Frontal cortex (tissue), 3 donors: ENCODE measurements at regions not wholly inside any gene's neighbourhood (a gene's known extent, or its start where the extent isn't known, plus 50 kb on each side); places are given as distances from the start of the nearest gene placed in this dataset.
"Not testable (repeated sequence)": the region's sequence is repeated elsewhere in the genome, so short reads cannot be mapped to it uniquely, and the experiment has no call there.

ENCODE experiments used
- DNase-seq, 2 donors: peaks; one replicate each; pipeline ENCODE4 v3.0.0; 2012; ENCODE audit warnings: low spot score in 2 of 2
- FAIRE-seq: peaks from 2 replicates; lab custom pipeline; 2012; peaks lifted over from hg19 to GRCh38; lab: Jason Lieb, UNC
- donor health status: control.
- donor health status: control.
- donor health status: control.

GRCh38 chr14:22149058-22149457, 440.0 kb downstream of the DAD1 start:
- no peak for FAIRE-seq
- DNase-seq = no peak

DNA sequence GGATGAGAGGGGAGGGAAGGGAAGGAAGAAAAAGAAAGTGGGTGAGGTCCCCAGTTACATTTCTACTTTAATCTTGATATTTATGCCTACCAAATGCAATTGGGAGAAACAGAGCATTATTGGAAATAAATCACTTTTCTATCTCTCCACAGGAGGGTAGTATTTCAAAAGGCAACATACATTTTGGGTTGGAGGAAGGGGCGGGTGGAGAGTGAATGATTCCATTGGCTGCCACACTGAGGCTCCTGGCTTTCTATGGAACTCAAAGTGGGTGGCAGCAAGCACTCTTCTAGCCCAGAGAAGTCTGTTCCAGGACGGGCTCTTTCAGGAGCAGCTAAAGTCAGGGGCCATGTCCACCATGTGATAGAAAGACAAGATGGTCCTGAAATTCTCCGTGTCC, 441.3 kb downstream of the DAD1 start:
- no peak for FAIRE-seq
- no peak for DNase-seq

DNA sequence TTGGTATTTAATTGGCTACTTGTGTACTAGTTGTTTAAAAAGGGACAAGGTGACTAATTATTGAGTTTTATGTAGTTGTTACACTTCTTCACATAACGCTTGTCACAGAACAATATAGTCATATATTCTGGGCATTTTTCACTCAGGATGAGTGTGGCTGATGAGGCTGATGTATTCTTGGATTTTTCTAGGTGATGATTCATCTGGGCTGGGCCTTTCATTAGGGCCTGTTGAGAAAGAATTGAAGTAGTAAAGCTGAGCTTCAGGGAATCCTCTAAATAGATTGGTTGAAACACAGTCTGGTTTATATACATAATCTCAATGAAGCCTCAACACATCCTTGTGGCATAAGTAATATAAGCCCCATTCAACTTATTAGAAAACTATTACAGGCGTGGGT, 445.7 kb downstream of the DAD1 start:
- FAIRE-seq (no peak), DNase-seq (no peak)

DNA sequence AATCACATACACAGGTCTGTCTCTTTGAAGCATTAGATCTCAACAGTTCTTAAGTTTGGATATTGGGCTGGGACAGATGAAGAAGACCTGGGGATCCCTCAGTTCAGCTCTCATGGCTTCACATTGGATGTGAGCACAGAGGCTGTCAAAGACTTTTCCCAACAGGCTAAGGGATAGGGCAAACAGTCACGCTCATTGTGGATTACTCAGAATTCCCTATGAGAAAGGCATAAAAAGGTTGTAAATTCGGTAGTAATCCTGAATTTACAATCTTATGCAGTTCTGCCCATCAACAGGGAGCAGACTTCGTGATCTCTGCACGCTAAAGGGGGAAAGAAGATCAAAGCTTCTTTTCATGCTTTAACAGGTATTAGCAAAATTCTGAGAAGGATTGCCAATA, 448.4 kb downstream of the DAD1 start:
- FAIRE-seq = no peak
- DNase-seq = no peak

GRCh38 chr14:22131749-22132476, 457.1 kb downstream of the DAD1 start:
- DNase-seq = no peak

GRCh38 chr14:22124073-22124613, 450.5 kb upstream of the OR4E1 start:
- no peak for DNase-seq
- FAIRE-seq = no peak

More at GRCh38 chr14:22131749-22132476, 457.1 kb downstream of the DAD1 start:
- no peak for FAIRE-seq

DNA sequence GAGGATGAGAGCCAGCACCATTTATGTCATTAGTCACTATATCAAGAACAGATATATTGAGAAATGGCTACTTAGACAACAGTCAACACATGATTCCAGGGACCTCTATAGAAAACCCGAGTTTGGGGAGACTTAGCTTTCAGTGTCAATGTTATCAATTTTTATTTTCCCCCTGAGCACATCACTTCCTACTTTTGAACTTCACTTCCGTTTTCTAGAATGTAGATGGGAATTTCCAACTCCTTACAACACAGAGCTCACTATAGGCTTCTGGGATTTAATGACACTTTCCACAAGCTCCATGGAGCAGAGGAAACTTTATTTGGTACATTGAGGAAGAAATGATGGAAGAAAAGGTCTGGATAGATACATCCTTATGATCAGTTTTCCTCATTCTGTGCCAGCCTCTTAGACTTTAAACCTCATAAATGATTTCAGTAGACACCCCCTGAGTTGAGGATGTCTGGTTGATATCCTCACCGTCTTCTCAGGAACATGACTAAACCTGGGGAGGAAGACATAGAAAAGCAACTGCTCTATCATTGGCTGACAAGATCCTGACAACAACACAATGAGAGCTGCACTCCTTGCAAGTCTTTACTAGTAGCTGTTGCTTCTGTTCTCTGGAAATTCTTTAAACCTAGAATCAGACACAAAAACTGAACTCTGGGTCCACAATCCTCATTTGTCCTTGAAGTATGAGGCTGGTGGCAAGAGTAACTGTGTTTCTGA, 449.4 kb upstream of the OR4E1 start:
- DNase-seq (no peak), FAIRE-seq (no peak)

DNA sequence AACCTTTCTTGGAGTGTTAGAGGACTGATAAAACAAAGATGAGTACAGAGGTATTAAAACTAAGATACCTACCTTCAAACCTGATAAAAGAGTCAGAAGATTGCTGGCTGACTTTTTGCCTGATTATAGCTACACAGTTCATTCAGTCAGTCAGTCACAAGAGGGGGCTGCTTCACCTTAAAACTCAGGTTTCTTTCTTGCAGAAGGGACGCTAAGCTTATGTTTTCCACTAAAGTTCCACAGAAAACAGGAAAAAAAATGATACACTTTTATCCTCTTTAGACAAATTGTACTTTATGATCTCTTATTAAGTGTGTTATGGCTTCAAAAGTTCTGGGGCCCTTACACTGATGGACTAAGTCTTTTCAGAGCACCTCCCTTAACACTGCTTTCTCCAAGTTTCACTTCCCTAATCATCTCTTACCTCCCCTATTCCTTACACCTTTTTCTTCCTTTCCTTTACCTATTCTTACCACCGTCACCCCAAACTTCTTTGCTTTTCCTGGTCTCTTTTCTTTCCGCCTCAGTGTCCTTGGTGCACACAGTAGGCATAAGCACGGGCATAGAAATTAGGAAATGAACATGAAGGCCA, 448.7 kb upstream of the OR4E1 start:
- no peak for DNase-seq
- no peak for FAIRE-seq

- FAIRE-seq = no peak
- no peak for DNase-seq
Measured at GRCh38 chr14:22118899-22119477, 445.4 kb upstream of the OR4E1 start.

DNA sequence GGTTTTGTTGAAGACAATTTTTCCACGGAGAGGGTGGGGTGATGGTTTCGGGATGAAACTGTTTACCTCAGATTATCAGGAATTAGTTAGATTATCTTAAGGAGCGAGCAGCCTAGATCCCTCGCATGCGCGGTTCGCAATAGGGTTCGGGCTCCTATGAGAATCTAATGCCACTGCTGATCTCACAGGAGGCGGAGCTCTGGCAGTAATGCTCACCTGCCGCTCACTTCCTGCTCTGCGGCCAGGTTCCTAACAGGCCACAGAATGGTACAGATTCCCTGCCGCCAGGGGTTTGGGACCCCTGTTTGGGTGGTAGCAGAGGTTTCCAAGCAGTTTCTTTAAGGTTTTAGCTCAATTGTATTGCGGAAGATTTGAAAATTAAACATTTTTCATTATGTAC, 439.8 kb upstream of the OR4E1 start:
- DNase-seq (no peak), FAIRE-seq (no peak)

- DNase-seq (no peak), FAIRE-seq (no peak)
Measured at GRCh38 chr14:22112004-22112403, 438.4 kb upstream of the OR4E1 start.

DNA sequence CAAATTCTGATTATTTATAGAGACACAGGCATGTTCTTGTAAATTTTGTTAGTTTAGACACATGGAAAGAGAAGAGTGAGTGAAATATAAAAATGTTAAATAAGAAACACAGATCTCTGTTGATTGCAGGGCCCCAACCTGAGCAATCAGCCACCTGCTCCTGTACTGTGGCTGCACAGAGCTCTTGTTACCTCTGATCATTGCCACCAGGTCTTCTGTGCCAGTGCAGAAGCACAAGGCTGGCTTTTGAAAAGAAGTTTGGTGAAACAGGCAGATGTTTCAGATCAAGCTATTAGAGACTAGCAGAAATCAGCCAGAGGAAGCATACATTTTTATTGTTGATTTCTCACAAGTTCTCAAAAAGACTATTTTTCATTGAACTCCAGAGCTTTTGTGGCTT, 434.1 kb upstream of the OR4E1 start:
- no peak for FAIRE-seq

GRCh38 chr14:22106700-22107697, 433.4 kb upstream of the OR4E1 start:
- FAIRE-seq (no peak), DNase-seq (no peak)

More for the DNA sequence above, 434.1 kb upstream of the OR4E1 start:
- DNase-seq = no peak

DNA sequence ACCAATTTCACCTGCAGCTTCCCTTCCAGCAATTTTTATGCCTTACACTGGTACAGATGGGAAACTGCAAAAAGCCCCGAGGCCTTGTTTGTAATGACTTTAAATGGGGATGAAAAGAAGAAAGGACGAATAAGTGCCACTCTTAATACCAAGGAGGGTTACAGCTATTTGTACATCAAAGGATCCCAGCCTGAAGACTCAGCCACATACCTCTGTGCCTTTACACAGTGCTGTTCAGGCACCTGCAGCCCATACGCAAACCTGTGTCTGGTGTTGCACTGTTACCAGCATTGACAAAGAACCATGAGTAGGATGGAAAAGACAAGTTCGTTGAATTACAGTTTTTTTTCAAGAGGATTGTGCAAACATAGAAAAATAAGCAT, 432.0 kb upstream of the OR4E1 start:
- DNase-seq = no peak
- no peak for FAIRE-seq

GRCh38 chr14:22105006-22105623, 431.5 kb upstream of the OR4E1 start:
- DNase-seq = no peak
- no peak for FAIRE-seq

DNA sequence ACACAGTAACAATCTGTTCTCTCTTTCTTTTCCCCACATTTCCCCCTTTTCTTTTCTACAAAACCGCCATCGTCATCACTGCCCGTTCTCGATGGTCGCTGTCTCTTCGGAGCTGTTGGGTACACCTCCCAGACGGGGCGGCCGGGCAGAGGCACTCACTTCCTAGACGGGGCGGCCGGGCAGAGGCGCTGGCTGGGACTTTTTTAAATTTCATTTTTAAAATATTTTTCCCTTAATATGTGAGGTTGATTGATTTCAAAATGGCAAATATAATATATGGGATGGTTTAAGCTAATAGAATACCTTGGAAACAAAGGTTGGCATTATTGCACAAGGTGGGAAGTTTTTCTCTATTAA, 427.1 kb upstream of the OR4E1 start:
- not testable (repeated sequence) for FAIRE-seq

DNA sequence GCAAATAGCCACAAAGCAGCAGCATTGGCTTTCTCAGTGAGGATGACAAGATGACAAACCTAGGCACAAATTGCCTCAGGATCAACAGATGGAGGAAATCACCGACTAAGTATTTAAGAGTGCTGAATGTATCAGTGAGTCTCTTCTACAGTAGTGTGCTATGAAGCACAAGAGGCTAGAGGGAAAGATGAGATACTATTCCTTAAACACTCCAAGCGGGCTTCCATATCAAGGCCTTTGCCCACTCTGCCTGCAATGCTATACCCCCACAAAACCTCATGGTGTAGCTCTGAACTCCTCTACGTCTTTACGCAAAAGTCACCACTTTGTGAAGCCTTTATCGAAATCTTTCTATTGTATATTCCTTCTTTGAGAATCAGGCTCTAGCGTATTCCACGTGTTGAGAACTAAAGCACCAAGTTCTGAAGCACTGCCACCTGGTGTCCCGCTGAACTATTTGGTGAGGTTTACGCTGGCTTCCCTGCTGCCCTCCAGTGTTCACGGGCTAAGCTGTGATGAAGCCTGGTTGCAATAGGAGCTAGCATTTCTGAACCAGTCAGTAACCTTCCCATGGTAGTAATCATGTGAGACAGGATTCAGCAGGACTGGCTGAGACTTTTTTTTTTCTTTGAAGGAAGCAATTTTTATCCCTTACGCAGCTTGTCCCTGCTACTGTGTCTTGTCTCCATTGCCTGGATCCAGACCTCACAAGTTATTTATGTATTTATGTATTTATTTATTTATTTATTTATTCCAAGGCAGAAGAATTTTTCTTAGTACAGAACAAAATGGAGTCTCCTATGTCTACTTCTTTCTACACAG, 426.5 kb upstream of the OR4E1 start:
- DNase-seq (no peak), FAIRE-seq (no peak)

More for the DNA sequence above, 427.1 kb upstream of the OR4E1 start:
- not testable (repeated sequence) for DNase-seq

- no peak for FAIRE-seq
- DNase-seq = no peak
Measured at GRCh38 chr14:22098435-22098834, 424.8 kb upstream of the OR4E1 start.
